Astrocyte of the cerebellum (primary cell): ENCODE measurements at regions not wholly inside any gene's neighbourhood (a gene's known extent, or its start where the extent isn't known, plus 50 kb on each side); places are given as distances from the start of the nearest gene placed in this dataset.

Source experiments
- DNase-seq: peaks from one replicate; pipeline ENCODE4 v3.0.0-alpha.2; 2011; ENCODE audit warnings: low read depth
- H3K4me3 ChIP-seq: 2 replicates; pipeline ENCODE4 v1.5.1; 2011; ENCODE audit warnings: mild to moderate bottlenecking, low read depth, low read length, moderate library complexity
- in situ Hi-C: cut with HindIII; loops from 2 replicates; pipeline ENCODE4 v1.10.0; 2017; ENCODE audit warnings: low sequenced_read_pairs
- TF ChIP-seq, protein P1 (sequence below): IDR thresholded peaks from 2 replicates; pipeline ENCODE4 v1.5.1; 2012; ENCODE audit warnings: low read length, low read depth, moderate library complexity, mild to moderate bottlenecking; ENCODE audit errors: missing control alignments

DNA sequence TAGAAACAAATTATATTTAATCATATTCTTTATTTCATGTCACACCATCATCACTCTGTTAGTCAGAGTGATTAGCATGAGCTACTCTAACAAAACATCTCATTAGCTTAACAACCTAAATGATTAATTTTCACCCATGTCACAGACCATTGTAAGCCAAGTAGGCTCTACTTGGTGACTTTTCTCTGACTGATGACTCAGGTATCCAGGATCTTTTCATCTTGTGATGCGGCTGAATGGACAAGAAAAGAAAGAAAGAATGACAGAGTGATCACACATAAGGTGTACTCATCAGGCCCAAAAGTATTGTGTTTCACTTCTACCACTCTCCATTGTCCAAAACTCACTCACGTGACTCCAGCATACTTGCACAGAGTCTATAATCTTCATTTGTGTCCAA is 299.3 kb downstream of the ANXA1 start:
- TF ChIP-seq, protein P1, sequence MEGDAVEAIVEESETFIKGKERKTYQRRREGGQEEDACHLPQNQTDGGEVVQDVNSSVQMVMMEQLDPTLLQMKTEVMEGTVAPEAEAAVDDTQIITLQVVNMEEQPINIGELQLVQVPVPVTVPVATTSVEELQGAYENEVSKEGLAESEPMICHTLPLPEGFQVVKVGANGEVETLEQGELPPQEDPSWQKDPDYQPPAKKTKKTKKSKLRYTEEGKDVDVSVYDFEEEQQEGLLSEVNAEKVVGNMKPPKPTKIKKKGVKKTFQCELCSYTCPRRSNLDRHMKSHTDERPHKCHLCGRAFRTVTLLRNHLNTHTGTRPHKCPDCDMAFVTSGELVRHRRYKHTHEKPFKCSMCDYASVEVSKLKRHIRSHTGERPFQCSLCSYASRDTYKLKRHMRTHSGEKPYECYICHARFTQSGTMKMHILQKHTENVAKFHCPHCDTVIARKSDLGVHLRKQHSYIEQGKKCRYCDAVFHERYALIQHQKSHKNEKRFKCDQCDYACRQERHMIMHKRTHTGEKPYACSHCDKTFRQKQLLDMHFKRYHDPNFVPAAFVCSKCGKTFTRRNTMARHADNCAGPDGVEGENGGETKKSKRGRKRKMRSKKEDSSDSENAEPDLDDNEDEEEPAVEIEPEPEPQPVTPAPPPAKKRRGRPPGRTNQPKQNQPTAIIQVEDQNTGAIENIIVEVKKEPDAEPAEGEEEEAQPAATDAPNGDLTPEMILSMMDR = no peak
- in situ Hi-C loops = no loop called here
- no peak overlapping the region for H3K4me3 ChIP-seq
- DNase-seq = no peak

DNA sequence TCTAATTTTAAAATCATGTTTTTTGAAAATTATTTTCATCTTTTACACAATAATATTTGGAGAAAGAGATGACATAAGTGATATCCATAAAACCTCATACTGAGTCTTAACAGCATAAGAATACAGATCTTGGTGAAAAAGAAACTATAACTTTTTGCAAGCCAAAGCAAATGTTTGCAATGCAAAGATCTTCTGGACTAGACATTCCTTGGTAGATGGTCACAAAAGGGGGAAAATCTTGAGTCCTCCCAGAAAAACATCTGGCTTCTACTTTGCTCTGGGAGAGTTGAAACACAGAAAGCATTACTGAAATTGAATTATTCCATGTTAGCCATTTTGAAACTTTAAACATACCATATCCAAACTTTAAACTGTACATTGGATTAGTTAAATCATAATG is 308.2 kb downstream of the ANXA1 start:
- TF ChIP-seq, protein P1 = no peak
- no peak for DNase-seq
- in situ Hi-C loops = no loop called here

GRCh38 chr9:73468716-73469115 is 317.1 kb downstream of the ANXA1 start:
- TF ChIP-seq, protein P1 = no peak
- no peak overlapping the region for H3K4me3 ChIP-seq
- no peak for DNase-seq
- in situ Hi-C loops = no loop called here

More for the DNA sequence above, 308.2 kb downstream of the ANXA1 start:
- no peak overlapping the region for H3K4me3 ChIP-seq

DNA sequence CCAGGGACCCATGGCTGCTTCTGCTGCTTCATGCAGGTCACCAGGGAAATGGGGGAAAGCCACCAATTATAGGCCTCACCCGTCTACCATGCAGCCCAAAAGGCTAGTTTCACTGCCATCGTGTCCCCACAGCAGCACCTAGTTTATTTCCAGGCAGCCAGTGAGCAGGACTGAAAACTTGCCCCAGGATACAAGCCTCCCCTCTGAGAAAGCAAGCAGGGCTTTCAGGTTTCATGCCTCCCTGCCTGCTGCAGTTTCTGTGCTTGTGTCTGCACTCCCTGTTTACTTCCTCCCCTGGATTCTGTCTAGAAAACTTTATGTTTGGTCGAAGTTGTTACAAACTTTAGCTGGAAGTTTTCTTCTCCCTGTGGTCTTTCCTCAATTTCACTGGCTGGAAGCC is 319.1 kb downstream of the ANXA1 start:
- TF ChIP-seq, protein P1 = no peak
- in situ Hi-C loops = no loop called here
- DNase-seq = no peak
- H3K4me3 ChIP-seq = no peak overlapping the region

GRCh38 chr9:73474002-73474600 is 322.4 kb downstream of the ANXA1 start:
- TF ChIP-seq, protein P1 = no peak
- no peak overlapping the region for H3K4me3 ChIP-seq
- in situ Hi-C loops = no loop called here
- no peak for DNase-seq

GRCh38 chr9:73474625-73475024 is 323.0 kb downstream of the ANXA1 start:
- in situ Hi-C loops = no loop called here
- DNase-seq = no peak
- TF ChIP-seq, protein P1 = no peak
- H3K4me3 ChIP-seq = no peak overlapping the region
